Sigmoid colon (tissue), 4 donors: ENCODE measurements at regions not wholly inside any gene's neighbourhood (a gene's known extent, or its start where the extent isn't known, plus 50 kb on each side); places are given as distances from the start of the nearest gene placed in this dataset.

Experiments
- POLR2AphosphoS5 ChIP-seq, 4 donors: sonication (generic); formaldehyde crosslinking; IDR thresholded peaks; one replicate each; pipeline ENCODE4 v1.6.1; 2017; ENCODE audit warnings: antibody characterized with exemption in 4 of 4
- TF ChIP-seq, protein P1 (sequence below), 4 experiments: fragments of 450-650 bp in 3 of 4; fragments of 200-600 bp in 1 of 4; IDR thresholded peaks; one replicate each; pipeline ENCODE4 v1.5.1; 2016 to 2019; ENCODE audit warnings: antibody characterized with exemption in 4 of 4, mild to moderate bottlenecking in 3 of 4, moderate library complexity in 2 of 4

DNA sequence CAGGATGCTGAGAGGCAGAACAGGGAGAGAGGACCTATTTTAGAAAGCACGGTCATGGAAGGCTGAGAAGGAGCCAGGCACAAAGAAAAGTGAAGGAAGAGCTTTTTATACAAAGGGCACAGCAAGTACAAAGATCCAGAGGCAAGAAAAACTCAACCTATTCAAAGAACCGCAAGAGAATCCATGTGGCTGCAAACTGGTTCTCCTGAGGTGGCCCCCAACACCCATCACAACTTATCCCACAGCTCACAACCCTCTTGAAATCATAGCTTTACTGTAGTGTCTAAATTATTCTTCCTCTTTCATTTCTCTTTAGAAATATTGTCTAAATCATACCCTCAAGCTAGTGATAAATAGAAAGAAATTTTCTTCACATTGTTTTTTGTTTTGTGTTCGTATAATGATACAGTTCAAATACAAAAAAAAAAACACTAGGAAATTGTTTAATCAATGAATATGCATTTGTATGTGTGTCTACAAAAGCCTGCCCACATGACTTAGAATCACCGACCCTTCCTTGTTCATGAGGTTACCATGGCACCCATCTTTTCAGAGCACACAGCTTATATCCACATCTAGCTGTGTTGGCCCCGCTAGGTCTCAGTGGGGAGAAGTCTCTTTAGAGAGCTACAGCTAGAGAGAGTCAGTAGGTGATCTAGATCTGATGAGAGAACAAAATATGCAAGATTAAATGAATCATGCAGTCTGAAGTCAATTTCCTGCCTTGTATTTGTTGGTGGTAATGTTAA is 126.9 kb upstream of the DCLK2 start:
- no peak for TF ChIP-seq POLR2AphosphoS5 (IDR thresholded peaks at IDR 0.05)
- TF ChIP-seq, protein P1, sequence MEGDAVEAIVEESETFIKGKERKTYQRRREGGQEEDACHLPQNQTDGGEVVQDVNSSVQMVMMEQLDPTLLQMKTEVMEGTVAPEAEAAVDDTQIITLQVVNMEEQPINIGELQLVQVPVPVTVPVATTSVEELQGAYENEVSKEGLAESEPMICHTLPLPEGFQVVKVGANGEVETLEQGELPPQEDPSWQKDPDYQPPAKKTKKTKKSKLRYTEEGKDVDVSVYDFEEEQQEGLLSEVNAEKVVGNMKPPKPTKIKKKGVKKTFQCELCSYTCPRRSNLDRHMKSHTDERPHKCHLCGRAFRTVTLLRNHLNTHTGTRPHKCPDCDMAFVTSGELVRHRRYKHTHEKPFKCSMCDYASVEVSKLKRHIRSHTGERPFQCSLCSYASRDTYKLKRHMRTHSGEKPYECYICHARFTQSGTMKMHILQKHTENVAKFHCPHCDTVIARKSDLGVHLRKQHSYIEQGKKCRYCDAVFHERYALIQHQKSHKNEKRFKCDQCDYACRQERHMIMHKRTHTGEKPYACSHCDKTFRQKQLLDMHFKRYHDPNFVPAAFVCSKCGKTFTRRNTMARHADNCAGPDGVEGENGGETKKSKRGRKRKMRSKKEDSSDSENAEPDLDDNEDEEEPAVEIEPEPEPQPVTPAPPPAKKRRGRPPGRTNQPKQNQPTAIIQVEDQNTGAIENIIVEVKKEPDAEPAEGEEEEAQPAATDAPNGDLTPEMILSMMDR (IDR thresholded peaks at IDR 0.05): no peak
